ENCODE measurements at regions not wholly inside any gene's neighbourhood (a gene's known extent, or its start where the extent isn't known, plus 50 kb on each side); places are given as distances from the start of the nearest gene placed in this dataset.
A peak's percentile ranks its signal among the peaks of the same experiment; 100 is the strongest.
"Not testable (repeated sequence)": the region's sequence is repeated elsewhere in the genome, so short reads cannot be mapped to it uniquely, and the experiment has no call there.

- DNase-seq (ENCODE audit: low read depth in 2 of 2), result no peak
Measured at GRCh38 chr21:14826630-14827029, 238.2 kb downstream of the NRIP1 start.

- no peak for DNase-seq (ENCODE audit: low read depth in 2 of 2)
Measured at GRCh38 chr21:14825514-14825974, 239.3 kb downstream of the NRIP1 start.

- DNase-seq (ENCODE audit: low read depth in 2 of 2), result no peak
Measured at GRCh38 chr21:14824126-14824525, 240.7 kb downstream of the NRIP1 start.

- DNase-seq (ENCODE audit: low read depth in 2 of 2), result no peak
Measured at GRCh38 chr21:14817311-14817710, 247.5 kb downstream of the NRIP1 start.

- DNase-seq (ENCODE audit: low read depth in 2 of 2), result no peak
Measured at GRCh38 chr21:14814991-14815390, 249.8 kb downstream of the NRIP1 start.

- no peak for DNase-seq (ENCODE audit: low read depth in 2 of 2)
Measured at GRCh38 chr21:14814282-14814681, 250.5 kb downstream of the NRIP1 start.

- not testable (repeated sequence) for DNase-seq (ENCODE audit: low read depth in 2 of 2)
Measured at GRCh38 chr21:14804170-14804569, 258.1 kb upstream of the SAMSN1 start.

- no peak for DNase-seq (ENCODE audit: low read depth in 2 of 2)
Measured at GRCh38 chr21:14797543-14797942, 251.4 kb upstream of the SAMSN1 start.

GRCh38 chr21:14787312-14787711 lies 241.2 kb upstream of the SAMSN1 start:
- no peak for DNase-seq (ENCODE audit: low read depth in 2 of 2)

GRCh38 chr21:14785679-14786078 lies 239.6 kb upstream of the SAMSN1 start:
- no peak for DNase-seq (ENCODE audit: low read depth in 2 of 2)

- DNase-seq (ENCODE audit: low read depth in 2 of 2), result peak; percentile 17 to 36
Measured at GRCh38 chr21:14773777-14774345, 227.7 kb upstream of the SAMSN1 start.

- no peak for DNase-seq (ENCODE audit: low read depth in 2 of 2)
Measured at GRCh38 chr21:14771593-14771992, 225.5 kb upstream of the SAMSN1 start.

- no peak for DNase-seq (ENCODE audit: low read depth in 2 of 2)
Measured at GRCh38 chr21:14768042-14768441, 221.9 kb upstream of the SAMSN1 start.

GRCh38 chr21:14767192-14767852 lies 221.2 kb upstream of the SAMSN1 start:
- DNase-seq (ENCODE audit: low read depth in 2 of 2), result no peak

GRCh38 chr21:14766241-14766640 lies 220.1 kb upstream of the SAMSN1 start:
- DNase-seq (ENCODE audit: low read depth in 2 of 2), result no peak

GRCh38 chr21:14763695-14764064 lies 217.6 kb upstream of the SAMSN1 start:
- no peak for DNase-seq (ENCODE audit: low read depth in 2 of 2)

- no peak for DNase-seq (ENCODE audit: low read depth in 2 of 2)
Measured at GRCh38 chr21:14762734-14763694, 216.9 kb upstream of the SAMSN1 start.

GRCh38 chr21:14762327-14762726 lies 216.2 kb upstream of the SAMSN1 start:
- no peak for DNase-seq (ENCODE audit: low read depth in 2 of 2)

- no peak for DNase-seq (ENCODE audit: low read depth in 2 of 2)
Measured at GRCh38 chr21:14759285-14759684, 213.2 kb upstream of the SAMSN1 start.

GRCh38 chr21:14758849-14759248 lies 212.7 kb upstream of the SAMSN1 start:
- no peak for DNase-seq (ENCODE audit: low read depth in 2 of 2)

- no peak for DNase-seq (ENCODE audit: low read depth in 2 of 2)
Measured at GRCh38 chr21:14757533-14758327, 211.6 kb upstream of the SAMSN1 start.

- DNase-seq (ENCODE audit: low read depth in 2 of 2), result no peak
Measured at GRCh38 chr21:14755086-14755485, 209.0 kb upstream of the SAMSN1 start.

Data from stimulated activated CD4-positive, alpha-beta T cell treated with anti-CD3 and anti-CD28 coated beads, Interleukin-1b, Interleukin-23, amount 100 ng/mL, for 1 hour (primary cell).